Loucy (cell line): ENCODE measurements at regions not wholly inside any gene's neighbourhood (a gene's known extent, or its start where the extent isn't known, plus 50 kb on each side); places are given as distances from the start of the nearest gene placed in this dataset.

ENCODE experiments used
- H2AFZ ChIP-seq: fragments of 200-600 bp; sonication (generic); 2 replicates; pipeline ENCODE4 v1.6.0; 2016; ENCODE audit warnings: antibody characterized with exemption, mild to moderate bottlenecking, low read length, moderate library complexity
- H3F3A ChIP-seq: fragments of 200-600 bp; 2 replicates; pipeline ENCODE4 v1.6.0; 2016; ENCODE audit warnings: antibody characterized with exemption, low read depth, mild to moderate bottlenecking
- H3K27me3 ChIP-seq: fragments of 200-600 bp; sonication (generic); 2 replicates; pipeline ENCODE4 v1.6.1; 2014; ENCODE audit warnings: low read length, mild to moderate bottlenecking; ENCODE audit not compliant: insufficient read depth, poor library complexity, severe bottlenecking
- H3K36me3 ChIP-seq: fragments of 200-600 bp; sonication (generic); 2 replicates; pipeline ENCODE4 v1.6.1; 2016; ENCODE audit warnings: low read length; ENCODE audit not compliant: insufficient read depth
- H3K4me1 ChIP-seq: fragments of 200-600 bp; sonication (generic); 2 replicates; pipeline ENCODE4 v1.5.1; 2014; ENCODE audit warnings: low read length, mild to moderate bottlenecking; ENCODE audit not compliant: insufficient read depth, poor library complexity, severe bottlenecking
- H3K4me2 ChIP-seq: fragments of 200-600 bp; sonication (generic); 2 replicates; pipeline ENCODE4 v1.6.0; 2014; ENCODE audit warnings: antibody characterized with exemption, low read length, low read depth, mild to moderate bottlenecking; ENCODE audit not compliant: poor library complexity, severe bottlenecking
- H3K4me3 ChIP-seq: fragments of 200-600 bp; sonication (generic); 2 replicates; pipeline ENCODE4 v1.5.1; 2014; ENCODE audit warnings: low read length, mild to moderate bottlenecking, mixed read lengths; ENCODE audit not compliant: poor library complexity, severe bottlenecking
- H3K79me2 ChIP-seq: fragments of 200-600 bp; sonication (generic); 2 replicates; pipeline ENCODE4 v1.6.1; 2014; ENCODE audit warnings: low read length; ENCODE audit not compliant: insufficient read depth
- H3K9ac ChIP-seq: fragments of 200-600 bp; sonication (generic); 2 replicates; pipeline ENCODE4 v1.6.0; 2014; ENCODE audit warnings: mild to moderate bottlenecking, low read depth, low read length, moderate library complexity; ENCODE audit not compliant: poor library complexity, severe bottlenecking
- H3K9me2 ChIP-seq: fragments of 200-600 bp; sonication (generic); replicated peaks from 2 replicates; pipeline ENCODE4 v1.6.1; 2016; ENCODE audit warnings: low read depth, low read length, mixed read lengths
- H3K9me3 ChIP-seq: fragments of 200-600 bp; sonication (generic); 2 replicates; pipeline ENCODE4 v1.6.1; 2014; ENCODE audit warnings: mild to moderate bottlenecking, antibody characterized with exemption, low read length, low read depth; ENCODE audit not compliant: insufficient read depth
- H4K20me1 ChIP-seq: fragments of 200-600 bp; sonication (generic); 2 replicates; pipeline ENCODE4 v1.6.0; 2014; ENCODE audit warnings: antibody characterized with exemption, low read length, mild to moderate bottlenecking; ENCODE audit not compliant: insufficient read depth, poor library complexity, severe bottlenecking
- EZH2phosphoT487 ChIP-seq: fragments of 200-600 bp; IDR thresholded peaks from 2 replicates; pipeline ENCODE4 v1.6.1; 2018; ENCODE audit warnings: antibody characterized with exemption, mild to moderate bottlenecking, moderate library complexity, borderline replicate concordance
- TF ChIP-seq, protein P1 (sequence below): fragments of 200-600 bp; sonication (generic); conservative IDR thresholded peaks from 2 replicates; pipeline ENCODE4 v1.5.1; 2014; ENCODE audit warnings: mild to moderate bottlenecking, antibody characterized with exemption, low read length

DNA sequence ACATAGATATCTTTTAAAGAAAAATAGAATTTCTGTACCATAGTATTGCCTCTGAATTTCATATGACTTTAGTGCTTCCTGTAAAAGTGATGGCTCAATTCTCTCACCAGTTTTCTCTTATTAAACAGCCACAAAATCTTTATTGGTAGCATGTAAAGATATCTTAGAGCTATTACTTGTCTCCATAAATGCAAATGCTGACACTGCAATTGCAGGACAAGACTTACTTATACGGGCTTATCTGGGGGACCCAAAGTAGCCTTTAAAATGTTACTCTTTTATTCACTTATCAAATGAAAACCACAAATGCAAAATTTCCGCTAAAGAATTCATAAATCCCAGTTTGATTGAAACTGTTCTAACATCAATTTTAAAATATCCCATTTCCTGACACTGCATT, 287.1 kb upstream of the SPTLC3 start:
- H3K9me2 ChIP-seq = no peaks in the 10 kb centered on the region
- no peaks in the 10 kb centered on the region for H3K27me3 ChIP-seq
- H3K79me2 ChIP-seq = no peaks in the 10 kb centered on the region
- no peaks in the 10 kb centered on the region for H3F3A ChIP-seq
- H4K20me1 ChIP-seq = no peaks in the 10 kb centered on the region
- H3K4me3 ChIP-seq = no peak overlapping the region
- H3K9me3 ChIP-seq = no peaks in the 10 kb centered on the region
- TF ChIP-seq EZH2phosphoT487 = no peak
- TF ChIP-seq, protein P1, sequence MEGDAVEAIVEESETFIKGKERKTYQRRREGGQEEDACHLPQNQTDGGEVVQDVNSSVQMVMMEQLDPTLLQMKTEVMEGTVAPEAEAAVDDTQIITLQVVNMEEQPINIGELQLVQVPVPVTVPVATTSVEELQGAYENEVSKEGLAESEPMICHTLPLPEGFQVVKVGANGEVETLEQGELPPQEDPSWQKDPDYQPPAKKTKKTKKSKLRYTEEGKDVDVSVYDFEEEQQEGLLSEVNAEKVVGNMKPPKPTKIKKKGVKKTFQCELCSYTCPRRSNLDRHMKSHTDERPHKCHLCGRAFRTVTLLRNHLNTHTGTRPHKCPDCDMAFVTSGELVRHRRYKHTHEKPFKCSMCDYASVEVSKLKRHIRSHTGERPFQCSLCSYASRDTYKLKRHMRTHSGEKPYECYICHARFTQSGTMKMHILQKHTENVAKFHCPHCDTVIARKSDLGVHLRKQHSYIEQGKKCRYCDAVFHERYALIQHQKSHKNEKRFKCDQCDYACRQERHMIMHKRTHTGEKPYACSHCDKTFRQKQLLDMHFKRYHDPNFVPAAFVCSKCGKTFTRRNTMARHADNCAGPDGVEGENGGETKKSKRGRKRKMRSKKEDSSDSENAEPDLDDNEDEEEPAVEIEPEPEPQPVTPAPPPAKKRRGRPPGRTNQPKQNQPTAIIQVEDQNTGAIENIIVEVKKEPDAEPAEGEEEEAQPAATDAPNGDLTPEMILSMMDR = no peak
- no peaks in the 10 kb centered on the region for H3K36me3 ChIP-seq
- H3K9ac ChIP-seq = no peak overlapping the region
- H2AFZ ChIP-seq = no peak overlapping the region
- H3K4me2 ChIP-seq = no peak overlapping the region
- H3K4me1 ChIP-seq = no peaks in the 10 kb centered on the region

DNA sequence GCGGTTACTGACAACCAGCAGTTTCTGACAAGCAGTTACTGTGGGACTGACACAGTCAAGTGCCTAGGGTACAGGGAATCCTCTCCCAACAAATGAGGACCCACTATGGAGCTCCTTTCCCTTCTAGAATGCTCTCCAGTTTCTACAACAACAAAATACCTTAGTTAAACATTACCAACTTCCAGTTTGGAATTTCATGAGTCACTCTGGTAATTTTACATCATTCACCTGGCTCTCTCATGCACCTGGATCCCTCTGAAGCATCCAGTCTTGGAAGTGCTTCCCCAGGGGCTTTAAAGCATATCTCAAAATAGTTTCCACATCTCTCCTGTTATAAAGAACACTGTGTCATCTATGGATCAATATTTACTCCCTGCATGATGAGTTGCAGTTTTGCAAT, 286.7 kb upstream of the SPTLC3 start:
- Histone ChIP-seq H3K27me3 (no peaks in the 10 kb centered on the region), H3K4me3 (no peak overlapping the region), H3K9ac (no peak overlapping the region), H3K9me2 (no peaks in the 10 kb centered on the region), H3K9me3 (no peaks in the 10 kb centered on the region), H3K79me2 (no peaks in the 10 kb centered on the region), H3K4me2 (no peak overlapping the region), H4K20me1 (no peaks in the 10 kb centered on the region), H3F3A (no peaks in the 10 kb centered on the region), H3K4me1 (no peaks in the 10 kb centered on the region), H3K36me3 (no peaks in the 10 kb centered on the region), H2AFZ (no peak overlapping the region)
- TF ChIP-seq, protein P1 = no peak
- TF ChIP-seq EZH2phosphoT487 = no peak

DNA sequence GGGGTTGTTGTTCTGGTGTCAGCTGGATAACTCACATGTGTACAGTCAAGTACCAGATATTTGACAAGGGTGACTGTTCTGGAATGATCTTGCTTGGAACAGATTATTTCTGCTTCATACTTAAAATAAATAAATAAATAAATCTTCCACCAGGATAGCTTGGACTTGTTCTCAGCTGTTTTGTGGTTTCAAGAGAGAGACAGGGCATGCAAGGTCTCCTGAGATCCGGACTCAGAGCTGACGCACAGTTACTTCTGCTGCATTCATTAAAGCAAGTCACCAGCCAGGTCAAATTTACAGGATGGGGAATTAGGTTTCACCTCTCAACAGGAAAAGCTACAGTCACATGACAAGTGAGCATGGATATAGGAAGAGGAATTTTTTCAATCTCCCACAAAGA, 285.0 kb upstream of the SPTLC3 start:
- no peaks in the 10 kb centered on the region for H3F3A ChIP-seq
- no peaks in the 10 kb centered on the region for H3K4me1 ChIP-seq
- no peaks in the 10 kb centered on the region for H3K27me3 ChIP-seq
- no peak overlapping the region for H3K4me3 ChIP-seq
- H4K20me1 ChIP-seq = no peaks in the 10 kb centered on the region
- H3K4me2 ChIP-seq = no peak overlapping the region
- H3K9me2 ChIP-seq = no peaks in the 10 kb centered on the region
- no peaks in the 10 kb centered on the region for H3K79me2 ChIP-seq
- no peaks in the 10 kb centered on the region for H3K36me3 ChIP-seq
- H3K9me3 ChIP-seq = no peaks in the 10 kb centered on the region
- no peak overlapping the region for H2AFZ ChIP-seq
- H3K9ac ChIP-seq = no peak overlapping the region
- TF ChIP-seq, protein P1 = no peak
- TF ChIP-seq EZH2phosphoT487 = no peak
